HEK293T (cell line): ENCODE measurements at regions not wholly inside any gene's neighbourhood (a gene's known extent, or its start where the extent isn't known, plus 50 kb on each side); places are given as distances from the start of the nearest gene placed in this dataset.

Experiments
- CTCF ChIA-PET: fragments of 350-600 bp; formaldehyde crosslinking; extraction: SDS; loops from one replicate; lab custom pipeline; 2021; ENCODE audit warnings: antibody characterized with exemption, inconsistent platforms; lab: Yijun Ruan, JAX
- POLR2A ChIA-PET: fragments of 350-600 bp; formaldehyde crosslinking; extraction: SDS; loops from one replicate; lab custom pipeline; 2020; ENCODE audit warnings: antibody characterized with exemption, inconsistent platforms; lab: Yijun Ruan, JAX
- DNase-seq: peaks from one replicate; pipeline ENCODE4 v3.0.0; 2012; ENCODE audit warnings: mixed read lengths; ENCODE audit errors: extremely low spot score
- ARNT ChIP-seq: fragments of 450-650 bp; IDR thresholded peaks from 2 replicates; pipeline ENCODE4 v1.6.1; 2017; ENCODE audit warnings: mild to moderate bottlenecking
- BHLHE40 ChIP-seq: fragments of 450-650 bp; IDR thresholded peaks from 2 replicates; pipeline ENCODE4 v1.6.1; 2016; ENCODE audit warnings: mild to moderate bottlenecking, moderate library complexity, borderline replicate concordance
- CTBP1 ChIP-seq: fragments of 450-650 bp; IDR thresholded peaks from 2 replicates; pipeline ENCODE4 v1.6.1; 2016; ENCODE audit warnings: borderline replicate concordance
- ELF4 ChIP-seq: fragments of 450-650 bp; IDR thresholded peaks from 2 replicates; pipeline ENCODE4 v1.6.1; 2017; ENCODE audit warnings: antibody characterized with exemption
- FOXA1 ChIP-seq: fragments of 450-650 bp; IDR thresholded peaks from 2 replicates; pipeline ENCODE4 v1.6.1; 2016; ENCODE audit warnings: mild to moderate bottlenecking
- FOXK2 ChIP-seq: fragments of 450-650 bp; IDR thresholded peaks from 2 replicates; pipeline ENCODE4 v1.6.1; 2016; ENCODE audit warnings: mild to moderate bottlenecking
- FOXM1 ChIP-seq: fragments of 450-650 bp; IDR thresholded peaks from 2 replicates; pipeline ENCODE4 v1.6.1; 2017; ENCODE audit warnings: mild to moderate bottlenecking, borderline replicate concordance
- HDGF ChIP-seq: fragments of 450-650 bp; IDR thresholded peaks from 2 replicates; pipeline ENCODE4 v1.6.1; 2017; ENCODE audit warnings: antibody characterized with exemption, borderline replicate concordance
- L3MBTL2 ChIP-seq: fragments of 450-650 bp; conservative IDR thresholded peaks from 2 replicates; pipeline ENCODE4 v1.6.1; 2016; ENCODE audit warnings: mild to moderate bottlenecking
- LEF1 ChIP-seq: fragments of 450-650 bp; IDR thresholded peaks from 2 replicates; pipeline ENCODE4 v1.6.1; 2017; ENCODE audit warnings: mild to moderate bottlenecking, borderline replicate concordance
- NFRKB ChIP-seq: fragments of 450-650 bp; IDR thresholded peaks from 2 replicates; pipeline ENCODE4 v1.6.1; 2016; ENCODE audit warnings: mild to moderate bottlenecking, moderate library complexity
- SP1 ChIP-seq: fragments of 450-650 bp; IDR thresholded peaks from 2 replicates; pipeline ENCODE4 v1.6.1; 2017
- SUZ12 ChIP-seq: fragments of 450-650 bp; IDR thresholded peaks from 2 replicates; pipeline ENCODE4 v1.6.1; 2016; ENCODE audit warnings: mild to moderate bottlenecking
- TARDBP ChIP-seq: fragments of 450-650 bp; IDR thresholded peaks from 2 replicates; pipeline ENCODE4 v1.6.1; 2016
- ZNF384 ChIP-seq: fragments of 450-650 bp; IDR thresholded peaks from 2 replicates; pipeline ENCODE4 v1.6.1; 2016
- TF ChIP-seq, protein P1 (sequence below): fragments of 450-650 bp; IDR thresholded peaks from 2 replicates; pipeline ENCODE4 v1.6.1; 2016

DNA sequence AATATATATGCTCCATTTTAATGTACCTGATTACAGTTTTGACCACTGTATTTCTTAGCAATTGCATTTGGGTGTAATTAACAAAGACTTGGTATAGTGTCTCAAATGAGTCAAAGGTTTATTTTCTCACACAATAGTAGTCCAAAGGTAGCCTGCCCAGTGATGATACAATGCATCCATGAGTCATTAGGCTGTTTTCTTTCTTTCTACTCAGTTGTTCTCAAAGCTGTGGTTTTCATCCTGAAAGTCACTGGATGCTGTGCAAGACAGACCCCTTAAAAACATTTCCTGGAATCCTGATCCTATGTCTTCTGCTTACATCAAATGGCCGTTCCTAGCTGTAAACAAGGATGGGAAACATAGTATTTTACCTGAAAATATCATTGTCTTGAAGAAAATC is 651.2 kb upstream of the MIR17HG start:
- TF ChIP-seq TARDBP: no peak
- TF ChIP-seq BHLHE40: no peak
- no peak for TF ChIP-seq FOXK2
- TF ChIP-seq FOXA1: no peak
- no peak for TF ChIP-seq SUZ12
- no peak for TF ChIP-seq ELF4
- no peak for TF ChIP-seq CTBP1
- no peak for TF ChIP-seq ARNT
- TF ChIP-seq NFRKB: no peak
- TF ChIP-seq SP1: no peak
- TF ChIP-seq, protein P1, sequence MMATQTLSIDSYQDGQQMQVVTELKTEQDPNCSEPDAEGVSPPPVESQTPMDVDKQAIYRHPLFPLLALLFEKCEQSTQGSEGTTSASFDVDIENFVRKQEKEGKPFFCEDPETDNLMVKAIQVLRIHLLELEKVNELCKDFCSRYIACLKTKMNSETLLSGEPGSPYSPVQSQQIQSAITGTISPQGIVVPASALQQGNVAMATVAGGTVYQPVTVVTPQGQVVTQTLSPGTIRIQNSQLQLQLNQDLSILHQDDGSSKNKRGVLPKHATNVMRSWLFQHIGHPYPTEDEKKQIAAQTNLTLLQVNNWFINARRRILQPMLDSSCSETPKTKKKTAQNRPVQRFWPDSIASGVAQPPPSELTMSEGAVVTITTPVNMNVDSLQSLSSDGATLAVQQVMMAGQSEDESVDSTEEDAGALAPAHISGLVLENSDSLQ: no peak
- no peak for TF ChIP-seq LEF1
- no peak for TF ChIP-seq FOXM1
- TF ChIP-seq ZNF384: no peak
- DNase-seq: no peak
- CTCF ChIA-PET: no interaction called here
- POLR2A ChIA-PET: no interaction called here

DNA sequence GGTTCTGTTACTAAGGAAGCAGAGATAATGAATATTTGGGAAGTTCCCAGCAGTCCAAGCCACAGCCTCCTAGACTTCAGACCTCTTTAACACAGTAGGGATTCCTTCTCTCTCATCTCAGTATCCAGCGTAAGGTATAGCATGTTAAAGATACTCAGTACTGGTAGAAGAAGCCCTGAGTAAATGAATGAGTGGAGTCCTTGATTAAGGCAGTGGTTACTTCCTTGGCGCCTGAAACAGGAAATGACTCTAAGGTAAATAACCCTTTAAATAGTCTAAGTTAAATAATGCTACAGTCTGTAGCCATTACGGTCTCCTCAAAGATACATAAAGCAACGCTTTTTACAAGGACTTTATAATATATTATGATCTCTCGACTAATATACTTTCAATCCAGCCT is 650.8 kb upstream of the MIR17HG start:
- POLR2A ChIA-PET: no interaction called here
- CTCF ChIA-PET: no interaction called here
- DNase-seq: no peak
- TF ChIP-seq ARNT: no peak
- no peak for TF ChIP-seq TARDBP
- TF ChIP-seq, protein P1: no peak
- TF ChIP-seq FOXK2: no peak

DNA sequence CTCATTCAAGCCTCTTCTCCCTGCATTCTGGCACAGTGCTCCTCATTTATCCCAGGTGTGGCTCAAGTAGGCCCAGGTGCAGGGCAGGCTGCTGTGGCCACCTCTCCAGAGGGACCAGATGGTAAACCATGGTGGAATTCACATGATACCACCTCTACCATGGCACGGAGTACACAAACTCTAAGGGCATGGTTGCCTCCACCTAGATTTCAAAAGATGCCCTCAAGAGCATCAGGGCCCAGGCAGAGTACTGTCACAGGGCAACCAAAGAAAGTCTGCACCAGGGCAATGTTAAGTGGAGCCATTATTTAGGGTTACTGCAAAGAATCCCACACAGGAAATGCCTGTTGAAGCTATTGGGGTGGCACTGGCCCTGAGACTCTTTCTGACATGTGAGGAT is 647.1 kb upstream of the MIR17HG start:
- ChIA-PET POLR2A (no interaction called here), CTCF (no interaction called here)
- no peak for DNase-seq
- TF ChIP-seq BHLHE40: no peak
- TF ChIP-seq LEF1: no peak
- TF ChIP-seq ZNF384: no peak
- TF ChIP-seq HDGF: no peak
- no peak for TF ChIP-seq ARNT
- TF ChIP-seq FOXM1: no peak
- TF ChIP-seq CTBP1: no peak
- no peak for TF ChIP-seq FOXA1
- TF ChIP-seq FOXK2: no peak
- no peak for TF ChIP-seq SP1
- TF ChIP-seq L3MBTL2: no peak
- TF ChIP-seq ELF4: no peak

DNA sequence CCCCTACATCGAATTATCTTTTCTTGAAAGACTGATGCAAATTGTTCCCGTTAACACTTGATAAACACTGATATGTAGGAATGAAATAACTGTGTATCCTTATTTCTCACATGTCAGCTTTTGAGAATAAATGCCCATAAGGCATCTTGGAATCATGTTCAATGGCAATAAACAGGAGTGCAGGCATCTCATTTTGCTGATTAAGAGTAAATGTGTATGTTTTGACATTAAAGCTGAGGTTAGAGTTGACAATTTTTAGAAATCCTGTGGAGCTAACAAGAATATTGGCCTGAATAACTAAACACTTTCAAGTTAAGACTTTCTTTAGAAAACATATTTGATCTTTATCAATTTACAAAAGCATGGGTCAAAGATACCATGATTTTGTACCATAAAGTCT is 646.2 kb upstream of the MIR17HG start:
- POLR2A ChIA-PET: no interaction called here
- CTCF ChIA-PET: no interaction called here
- TF ChIP-seq, protein P1: no peak
- TF ChIP-seq NFRKB: no peak
- no peak for TF ChIP-seq BHLHE40
- no peak for TF ChIP-seq ARNT
- TF ChIP-seq L3MBTL2: no peak
- no peak for TF ChIP-seq FOXK2
- TF ChIP-seq SUZ12: no peak
- TF ChIP-seq FOXA1: no peak
- no peak for TF ChIP-seq FOXM1
- no peak for TF ChIP-seq ZNF384
- TF ChIP-seq CTBP1: no peak
- no peak for TF ChIP-seq SP1
- TF ChIP-seq TARDBP: no peak
- TF ChIP-seq LEF1: no peak
- TF ChIP-seq HDGF: no peak
- DNase-seq: no peak

DNA sequence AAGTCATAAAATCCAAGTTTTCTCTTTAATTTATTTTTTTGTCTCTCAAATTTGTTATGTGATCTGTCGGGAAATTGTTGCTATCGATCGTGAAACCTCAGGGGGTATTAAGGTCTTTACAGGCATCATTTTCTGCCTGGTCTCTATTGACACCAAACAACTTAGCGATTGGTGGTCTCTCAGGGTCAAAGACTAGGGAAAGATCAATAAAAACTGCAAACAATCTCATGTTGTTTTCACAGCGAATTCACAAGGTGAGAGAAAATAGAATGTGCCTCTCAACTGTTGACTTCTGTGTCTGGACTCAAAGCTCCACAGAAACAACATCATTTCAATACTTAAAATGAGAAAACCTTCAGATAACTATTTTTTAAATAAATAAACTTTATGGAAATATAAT is 645.4 kb upstream of the MIR17HG start:
- no peak for DNase-seq
- POLR2A ChIA-PET: no interaction called here
- TF ChIP-seq SUZ12: no peak
- TF ChIP-seq FOXM1: no peak
- TF ChIP-seq ZNF384: no peak
- TF ChIP-seq SP1: no peak
- no peak for TF ChIP-seq TARDBP
- TF ChIP-seq HDGF: no peak
- no peak for TF ChIP-seq LEF1
- TF ChIP-seq CTBP1: no peak
- no peak for TF ChIP-seq NFRKB
- TF ChIP-seq FOXK2: no peak
- TF ChIP-seq, protein P1: no peak
- no peak for TF ChIP-seq BHLHE40
- no peak for TF ChIP-seq L3MBTL2
- TF ChIP-seq ELF4: no peak
- TF ChIP-seq ARNT: no peak
- no peak for TF ChIP-seq FOXA1
- CTCF ChIA-PET: no interaction called here

DNA sequence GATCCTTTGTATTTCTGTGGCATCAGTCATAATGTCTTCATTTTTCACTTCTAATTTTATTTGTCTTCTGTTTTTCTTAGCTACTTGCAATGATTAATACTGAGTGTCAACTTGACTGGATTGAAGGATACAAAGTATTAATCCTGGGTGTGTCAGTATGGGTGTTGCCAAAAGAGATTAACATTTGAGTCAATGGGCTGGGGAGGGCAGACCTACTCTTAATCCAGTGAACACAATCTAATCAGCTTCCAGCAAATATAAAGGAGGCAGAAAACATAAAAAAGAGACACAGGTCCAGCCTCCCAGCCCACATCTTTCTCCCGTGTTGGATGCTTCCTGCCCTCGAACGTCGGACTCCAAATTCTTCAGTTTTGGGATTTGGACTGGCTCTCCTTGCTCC is 640.9 kb upstream of the MIR17HG start:
- CTCF ChIA-PET: no interaction called here
- DNase-seq: no peak
- no peak for TF ChIP-seq NFRKB
- no peak for TF ChIP-seq CTBP1
- no peak for TF ChIP-seq FOXM1
- no peak for TF ChIP-seq L3MBTL2
- no peak for TF ChIP-seq ELF4
- TF ChIP-seq BHLHE40: no peak
- no peak for TF ChIP-seq HDGF
- no peak for TF ChIP-seq ZNF384
- no peak for TF ChIP-seq TARDBP
- no peak for TF ChIP-seq SP1
- no peak for TF ChIP-seq LEF1
- TF ChIP-seq SUZ12: no peak
- TF ChIP-seq FOXK2: no peak
- no peak for TF ChIP-seq ARNT
- TF ChIP-seq FOXA1: no peak
- TF ChIP-seq, protein P1: no peak
- POLR2A ChIA-PET: no interaction called here
